ENCODE measurements at regions not wholly inside any gene's neighbourhood (a gene's known extent, or its start where the extent isn't known, plus 50 kb on each side); places are given as distances from the start of the nearest gene placed in this dataset.
"Not testable (repeated sequence)": the region's sequence is repeated elsewhere in the genome, so short reads cannot be mapped to it uniquely, and the experiment has no call there.

- TF ChIP-seq CTCF, MAX (IDR thresholded peaks at IDR 0.05; ENCODE audit: low read depth, low read length): not testable (repeated sequence)
Observed at GRCh38 chr20:19921829-19922228, 95.3 kb upstream of the NAA20 start.
